WERI-Rb-1 (cell line): ENCODE measurements at regions not wholly inside any gene's neighbourhood (a gene's known extent, or its start where the extent isn't known, plus 50 kb on each side); places are given as distances from the start of the nearest gene placed in this dataset.

Experiments
- DNase-seq: peaks from one replicate; pipeline ENCODE4 v3.0.0-alpha.2; 2020
- H3K27ac ChIP-seq: fragments of 250-450 bp; sonication (Bioruptor Pico); 2 replicates; pipeline ENCODE4 v1.5.1; 2020; ENCODE audit warnings: mild to moderate bottlenecking, moderate library complexity
- H3K27me3 ChIP-seq: fragments of 250-450 bp; sonication (Bioruptor Pico); 2 replicates; pipeline ENCODE4 v1.5.1; 2021; ENCODE audit warnings: mild to moderate bottlenecking, low read depth, moderate library complexity; ENCODE audit not compliant: insufficient read depth, severe bottlenecking
- H3K36me3 ChIP-seq: fragments of 250-450 bp; sonication (Bioruptor Pico); 2 replicates; pipeline ENCODE4 v1.5.1; 2020; ENCODE audit warnings: mild to moderate bottlenecking, moderate library complexity
- H3K4me3 ChIP-seq: 2 replicates; pipeline ENCODE4 v1.5.1; 2011; ENCODE audit warnings: low read depth, mild to moderate bottlenecking, control low read depth, low read length
- H3K9me3 ChIP-seq: fragments of 250-450 bp; sonication (Bioruptor Pico); 2 replicates; pipeline ENCODE4 v1.5.1; 2021; ENCODE audit warnings: mild to moderate bottlenecking, moderate library complexity; ENCODE audit not compliant: severe bottlenecking
- TF ChIP-seq, protein P1 (sequence below): IDR thresholded peaks from 2 replicates; pipeline ENCODE4 v1.5.1; 2011; ENCODE audit warnings: low read depth, mild to moderate bottlenecking, control low read depth, inconsistent platforms, low read length

DNA sequence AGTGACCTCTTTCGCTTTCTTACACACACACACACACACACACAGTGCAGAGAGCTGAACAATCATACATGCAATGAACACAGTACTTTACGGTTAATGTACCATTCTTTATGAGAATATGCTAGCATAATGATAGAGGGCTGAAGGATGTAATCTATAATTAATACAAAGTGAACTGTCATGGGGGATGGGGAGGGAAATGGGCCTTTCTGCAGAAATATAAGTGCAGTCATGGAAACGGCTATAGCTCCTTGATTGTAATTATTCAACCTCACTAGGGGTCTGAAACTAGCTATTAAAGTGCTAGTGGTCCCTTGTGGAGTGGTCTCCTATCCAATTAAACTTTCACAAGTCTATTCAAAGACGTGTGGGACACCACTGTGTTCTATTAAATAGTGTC is 443.2 kb upstream of the FOXG1 start:
- Histone ChIP-seq H3K36me3 (no peaks in the 10 kb centered on the region), H3K9me3 (no peaks in the 10 kb centered on the region), H3K4me3 (no peak overlapping the region), H3K27ac (no peak overlapping the region), H3K27me3 (no peaks in the 10 kb centered on the region)
- TF ChIP-seq, protein P1, sequence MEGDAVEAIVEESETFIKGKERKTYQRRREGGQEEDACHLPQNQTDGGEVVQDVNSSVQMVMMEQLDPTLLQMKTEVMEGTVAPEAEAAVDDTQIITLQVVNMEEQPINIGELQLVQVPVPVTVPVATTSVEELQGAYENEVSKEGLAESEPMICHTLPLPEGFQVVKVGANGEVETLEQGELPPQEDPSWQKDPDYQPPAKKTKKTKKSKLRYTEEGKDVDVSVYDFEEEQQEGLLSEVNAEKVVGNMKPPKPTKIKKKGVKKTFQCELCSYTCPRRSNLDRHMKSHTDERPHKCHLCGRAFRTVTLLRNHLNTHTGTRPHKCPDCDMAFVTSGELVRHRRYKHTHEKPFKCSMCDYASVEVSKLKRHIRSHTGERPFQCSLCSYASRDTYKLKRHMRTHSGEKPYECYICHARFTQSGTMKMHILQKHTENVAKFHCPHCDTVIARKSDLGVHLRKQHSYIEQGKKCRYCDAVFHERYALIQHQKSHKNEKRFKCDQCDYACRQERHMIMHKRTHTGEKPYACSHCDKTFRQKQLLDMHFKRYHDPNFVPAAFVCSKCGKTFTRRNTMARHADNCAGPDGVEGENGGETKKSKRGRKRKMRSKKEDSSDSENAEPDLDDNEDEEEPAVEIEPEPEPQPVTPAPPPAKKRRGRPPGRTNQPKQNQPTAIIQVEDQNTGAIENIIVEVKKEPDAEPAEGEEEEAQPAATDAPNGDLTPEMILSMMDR: no peak
- DNase-seq: no peak

DNA sequence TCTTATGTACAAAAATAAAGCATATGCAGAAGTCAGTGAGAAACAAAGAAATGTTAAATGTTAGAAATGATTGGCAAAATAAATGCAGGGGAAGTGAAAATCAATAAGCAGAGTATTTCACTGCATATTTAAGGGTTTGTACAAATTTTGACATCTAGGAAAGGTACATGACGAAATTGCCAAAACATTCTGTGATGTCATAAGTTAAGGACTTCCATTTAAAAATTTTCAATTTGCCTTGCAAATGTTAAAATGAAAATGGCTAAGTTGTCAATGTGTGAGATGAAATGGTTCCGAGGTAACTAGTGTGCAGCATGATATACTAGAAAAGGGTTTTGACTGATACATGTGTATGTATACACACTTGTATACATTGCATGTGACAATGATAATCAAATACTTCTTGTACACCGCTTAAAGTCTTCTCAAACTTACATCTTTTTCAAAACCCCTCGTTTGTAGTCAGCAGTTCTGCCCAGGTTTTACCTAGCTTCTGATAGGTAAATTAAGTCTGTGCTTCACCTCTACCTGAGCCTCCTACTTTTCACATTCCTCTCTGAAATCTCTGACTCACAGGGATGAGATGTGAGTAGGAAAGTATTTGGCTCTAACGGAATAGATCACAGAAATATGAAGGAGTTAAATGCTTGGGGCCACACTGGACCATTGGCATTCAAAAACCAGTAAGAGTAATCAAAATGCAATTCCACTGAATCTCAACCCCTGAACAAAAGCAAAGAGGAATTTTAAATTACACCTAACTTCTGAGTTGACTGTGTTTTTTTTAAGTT is 442.4 kb upstream of the FOXG1 start:
- H3K4me3 ChIP-seq: no peak overlapping the region
- no peaks in the 10 kb centered on the region for H3K36me3 ChIP-seq
- DNase-seq: no peak
- TF ChIP-seq, protein P1: no peak
- no peak overlapping the region for H3K27ac ChIP-seq
- no peaks in the 10 kb centered on the region for H3K9me3 ChIP-seq
- no peaks in the 10 kb centered on the region for H3K27me3 ChIP-seq

DNA sequence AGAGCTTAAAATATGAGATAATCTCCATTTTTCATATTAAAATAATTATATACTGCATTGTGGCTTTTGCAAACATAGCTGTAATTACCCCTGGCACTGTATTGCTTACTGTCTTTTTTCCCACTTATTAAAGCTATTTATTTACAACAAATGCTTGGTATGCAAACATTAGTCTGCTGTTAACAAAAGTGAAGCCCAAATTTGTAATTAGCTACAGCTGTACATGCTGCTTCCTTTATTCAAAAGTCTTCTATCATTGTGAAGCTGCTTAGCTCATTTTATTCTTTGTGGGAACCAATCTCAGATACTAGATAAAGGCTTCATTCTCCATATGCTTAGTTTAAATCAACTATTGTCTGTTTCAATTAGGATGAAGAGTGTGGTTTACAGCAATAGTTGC is 425.8 kb upstream of the FOXG1 start:
- no peaks in the 10 kb centered on the region for H3K9me3 ChIP-seq
- TF ChIP-seq, protein P1: no peak
- no peak for DNase-seq
- no peak overlapping the region for H3K4me3 ChIP-seq
- H3K36me3 ChIP-seq: no peaks in the 10 kb centered on the region
- H3K27ac ChIP-seq: no peak overlapping the region
- no peaks in the 10 kb centered on the region for H3K27me3 ChIP-seq

DNA sequence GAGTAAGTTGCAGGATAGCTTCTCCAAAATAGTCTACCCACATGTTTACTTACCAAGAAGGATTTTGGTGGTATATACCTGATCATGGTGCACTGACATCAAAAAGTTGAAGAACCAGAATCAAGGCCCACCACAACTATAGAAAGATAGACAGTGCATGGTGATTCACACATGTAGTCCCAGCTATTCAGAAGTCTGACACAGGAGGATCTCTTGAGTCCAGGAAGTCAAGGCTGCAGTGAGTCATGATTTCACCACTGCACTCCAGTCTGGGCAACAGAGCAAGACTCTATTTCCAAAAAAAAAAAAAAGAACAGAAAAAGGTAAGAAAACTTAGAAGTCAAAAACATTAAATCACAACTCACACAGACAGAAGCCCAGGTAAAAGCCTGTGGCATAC is 422.2 kb upstream of the FOXG1 start:
- TF ChIP-seq, protein P1: no peak
- H3K27ac ChIP-seq: no peak overlapping the region
- H3K4me3 ChIP-seq: no peak overlapping the region
- H3K9me3 ChIP-seq: no peaks in the 10 kb centered on the region
- no peak for DNase-seq
- no peaks in the 10 kb centered on the region for H3K36me3 ChIP-seq
- no peaks in the 10 kb centered on the region for H3K27me3 ChIP-seq

DNA sequence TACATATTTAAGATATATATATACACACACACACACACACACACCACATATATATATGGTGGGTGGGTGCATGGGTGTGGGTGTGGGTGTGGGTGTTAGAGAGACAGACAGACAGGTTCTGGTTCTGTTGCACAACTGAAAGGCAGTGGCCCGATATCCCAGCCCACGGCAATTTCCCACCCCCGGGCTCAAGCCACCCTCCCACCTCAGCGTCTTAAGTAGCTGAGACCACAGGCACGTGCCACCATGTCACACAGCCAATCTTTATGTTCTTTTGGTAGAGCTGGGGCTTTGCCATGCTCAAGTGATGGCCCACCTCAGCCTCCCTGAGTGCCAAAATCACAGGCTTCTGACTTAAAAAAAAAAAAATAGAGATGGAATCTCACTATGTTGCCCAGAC is 417.8 kb upstream of the FOXG1 start:
- TF ChIP-seq, protein P1: no peak
- Histone ChIP-seq H3K27me3 (no peaks in the 10 kb centered on the region), H3K4me3 (no peak overlapping the region), H3K9me3 (no peaks in the 10 kb centered on the region), H3K36me3 (no peaks in the 10 kb centered on the region), H3K27ac (no peak overlapping the region)
- no peak for DNase-seq

DNA sequence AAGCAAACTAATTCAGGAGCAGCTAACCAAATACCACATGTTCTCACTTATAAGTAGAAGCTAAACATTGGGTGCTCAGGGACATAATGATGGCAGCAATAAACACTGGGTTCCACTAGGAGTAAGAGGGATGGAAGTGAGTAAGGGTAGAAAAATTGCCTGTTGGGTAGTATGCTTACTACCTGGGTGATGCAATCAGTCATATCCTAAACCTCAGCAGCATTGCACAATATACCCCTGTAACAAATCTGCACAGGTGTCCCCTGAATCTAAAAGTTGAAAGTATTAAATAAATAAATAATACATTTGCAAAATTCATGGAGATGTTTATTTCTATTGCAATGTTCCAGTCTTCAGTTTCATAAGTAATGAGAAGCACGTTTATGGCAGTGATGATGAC is 409.8 kb upstream of the FOXG1 start:
- Histone ChIP-seq H3K36me3 (no peaks in the 10 kb centered on the region), H3K27ac (no peak overlapping the region), H3K9me3 (peaks cover 3% of the 10 kb centered on the region), H3K27me3 (no peaks in the 10 kb centered on the region), H3K4me3 (no peak overlapping the region)
- no peak for DNase-seq
- TF ChIP-seq, protein P1: no peak
